Heart right ventricle (tissue), 16 donors: ENCODE measurements at regions not wholly inside any gene's neighbourhood (a gene's known extent, or its start where the extent isn't known, plus 50 kb on each side); places are given as distances from the start of the nearest gene placed in this dataset.

Experiments
- ATAC-seq, 8 donors: fragments of 200-7000 bp; cut with Tn5 transposase; one replicate each; pipeline ENCODE4 v1.9.1; 2020; ENCODE audit warnings: mild to moderate bottlenecking in 8 of 8, moderate library complexity in 8 of 8, moderate number of reproducible peaks in 1 of 8
- DNase-seq, 2 donors: peaks; one replicate each; pipeline ENCODE4 v3.0.0-alpha.2; 2020
- H3K27ac ChIP-seq, 10 donors: fragments of 200-600 bp; sonication (generic) in 2 of 10; one replicate each; pipeline versions ENCODE4 v1.5.0 to v1.8.0; 2020 to 2022; ENCODE audit warnings: mild to moderate bottlenecking in 3 of 10
- H3K27me3 ChIP-seq, 7 donors: fragments of 200-600 bp; one replicate each; pipeline ENCODE4 v1.8.0; 2021 to 2022; ENCODE audit warnings: mild to moderate bottlenecking in 2 of 7
- H3K36me3 ChIP-seq, 9 donors: fragments of 200-600 bp; sonication (generic) in 1 of 9; one replicate each; pipeline versions ENCODE4 v1.5.0 to v1.8.0; 2020 to 2022; ENCODE audit warnings: mild to moderate bottlenecking in 2 of 9
- H3K4me1 ChIP-seq, 9 donors: fragments of 200-600 bp; sonication (generic) in 1 of 9; one replicate each; pipeline versions ENCODE4 v1.5.0 to v1.8.0; 2020 to 2022; ENCODE audit warnings: mild to moderate bottlenecking in 4 of 9
- H3K4me3 ChIP-seq, 10 donors: fragments of 200-600 bp; sonication (generic) in 2 of 10; one replicate each; pipeline versions ENCODE4 v1.5.0 to v1.8.0; 2020 to 2022; ENCODE audit warnings: mild to moderate bottlenecking in 7 of 10, moderate library complexity in 2 of 10
- H3K9me3 ChIP-seq, 11 donors: fragments of 200-600 bp in 10 of 11; sonication (generic) in 2 of 11; one replicate each; pipeline versions ENCODE4 v1.5.0 to v1.8.0; 2013 to 2022; ENCODE audit warnings: mild to moderate bottlenecking in 2 of 11, control low read depth in 1 of 11, moderate library complexity in 1 of 11
- CTCF ChIP-seq, 9 donors: fragments of 200-600 bp; sonication (generic) in 2 of 9; IDR thresholded peaks; one replicate each; pipeline versions ENCODE4 v1.5.0 to v1.8.0; 2021 to 2022; ENCODE audit warnings: antibody characterized with exemption in 9 of 9, mild to moderate bottlenecking in 5 of 9, moderate library complexity in 1 of 9
- WGBS, 2 donors: extraction: QIAGEN DNeasy Blood & Tissue Kit; methylation state at CpG; one replicate each; pipeline ENCODE4 v1.1.7; 2013; ENCODE audit warnings: inconsistent platforms in 1 of 2; 5-methylcytosine and 5-hydroxymethylcytosine counted together
- intact Hi-C, 10 donors: fragments of 100-400 bp; cut with DNase I; formaldehyde crosslinking; loops; one replicate each; pipeline versions ENCODE4 v1.11.1 to v1.14.2; 2022
- donor health status: Arrhythmogenic right ventricular cardiomyopathy.
- donor health status: ischemic (EF 13 %, LVEDD 7.1; RV severe dilation, severe dysfunction).
- donor health status: healthy with polysubstance abuse.
- donor health status: DM: no; HTN: yes; CAD: no.
- donor health status: DM: no; HTN: no; CAD: no.
- donor health status: ischemic (EF 25% LVEDD 6.9; RV normal size, moderate dysfunction).
- donor health status: ischemic (EF 25% LVEDD 5.7; RV mildly dilated, moderate dysfunction).
- donor health status: healthy.
- donor health status: DM: yes; HTN: yes; CAD: no.
- donor health status: Ischemic cardiomyopathy.
- donor health status: ischemic (EF 35%, LVEDD 5.7; RV mildly dilated, moderate dysfunction).
- donor health status: nonischemic (EF 11% LVEDD 7.7; RV severe dilation, severe dysfunction).
- donor health status: DM: yes; HTN: yes; CAD: no.
- donor health status: PGD.
- donor health status: ischemic (EF 29% LVEDD 5.4; RV normal size, mild dysfunction).
- donor health status: nonischemic (EF 23%, LVEDD 6.1; RV moderate dilation, normal function).

DNA sequence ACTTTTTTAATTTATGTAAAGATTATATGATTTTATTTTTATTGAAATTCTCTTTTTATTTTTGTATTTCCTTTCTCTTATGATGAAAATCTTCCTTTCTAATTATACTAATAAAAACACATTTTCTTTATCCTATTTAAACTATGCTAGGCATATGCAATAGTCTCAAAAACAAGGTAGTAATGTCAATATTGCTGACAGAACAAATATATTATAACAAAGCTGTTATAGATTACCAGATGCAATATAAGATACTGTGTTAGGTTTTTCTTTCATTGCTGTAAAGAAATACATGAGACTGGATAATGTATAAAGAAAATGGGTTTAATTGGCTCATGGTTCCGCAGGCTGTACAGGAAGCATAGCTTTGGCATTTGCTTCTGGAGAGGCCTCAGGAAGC lies 631.2 kb upstream of the SOX11 start:
- no peak for ATAC-seq
- TF ChIP-seq CTCF (IDR thresholded peaks at IDR 0.05), result no peak
- Histone ChIP-seq H3K4me1 (peaks cover 0 to 8% (median 0%) of the 10 kb centered on the region in 9 donors), H3K4me3 (no peak overlapping the region), H3K36me3 (no peaks in the 10 kb centered on the region), H3K9me3 (no peaks in the 10 kb centered on the region), H3K27ac (no peak overlapping the region), H3K27me3 (no peaks in the 10 kb centered on the region)
- no peak for DNase-seq
- intact Hi-C loops, result no loop called here
- WGBS, 2 donors, result 83 to 89% methylated on average over 1 of the region's 1 CpG

GRCh38 chr2:5064687-5065086 lies 627.5 kb upstream of the SOX11 start:
- peaks cover 0 to 8% (median 0%) of the 10 kb centered on the region in 9 donors for H3K4me1 ChIP-seq
- no peak overlapping the region for H3K4me3 ChIP-seq
- intact Hi-C loops, result no loop called here
- H3K27ac ChIP-seq, result no peak overlapping the region
- no peak for ATAC-seq
- WGBS, 2 donors, result 68 to 70% methylated on average over 5 of the region's 5 CpGs
- H3K9me3 ChIP-seq, result no peaks in the 10 kb centered on the region
- no peaks in the 10 kb centered on the region for H3K36me3 ChIP-seq
- no peak for DNase-seq
- no peak for TF ChIP-seq CTCF (IDR thresholded peaks at IDR 0.05)
- no peaks in the 10 kb centered on the region for H3K27me3 ChIP-seq

DNA sequence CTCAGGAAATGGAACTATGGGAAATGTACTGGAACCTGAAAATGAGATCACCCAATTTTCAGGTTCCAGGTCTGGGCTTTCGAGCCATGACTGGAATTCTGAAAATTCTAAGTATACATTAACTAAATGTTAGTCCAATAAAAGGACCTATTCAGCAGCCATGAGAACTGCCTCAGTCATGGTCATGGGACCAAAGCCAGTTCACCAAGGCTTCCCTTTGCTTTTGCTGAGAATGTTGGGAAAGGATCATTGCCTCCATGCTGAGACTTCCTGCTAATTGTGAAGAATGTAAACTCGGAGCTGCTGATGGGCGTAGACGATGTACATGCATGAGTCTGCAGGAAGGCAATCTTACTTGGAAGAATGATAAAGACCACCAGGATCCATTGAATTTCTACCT lies 624.4 kb upstream of the SOX11 start:
- no peak overlapping the region for H3K27ac ChIP-seq
- whole genome bisulfite sequencing, 2 donors, result 75 to 76% methylated on average over 4 of the region's 4 CpGs
- TF ChIP-seq CTCF (IDR thresholded peaks at IDR 0.05), result no peak

GRCh38 chr2:5070257-5070656 lies 621.9 kb upstream of the SOX11 start:
- no peak for ATAC-seq
- no peak for DNase-seq
- intact Hi-C loops, result no loop called here
- WGBS, 2 donors, result 73 to 81% methylated on average over 5 of the region's 5 CpGs
- Histone ChIP-seq H3K36me3 (no peaks in the 10 kb centered on the region), H3K27me3 (no peaks in the 10 kb centered on the region), H3K4me1 (no peaks in the 10 kb centered on the region), H3K4me3 (no peak overlapping the region), H3K27ac (no peak overlapping the region), H3K9me3 (peaks cover 0 to 4% (median 0%) of the 10 kb centered on the region in 11 donors)
- TF ChIP-seq CTCF (IDR thresholded peaks at IDR 0.05), result no peak

More for the DNA sequence above, 624.4 kb upstream of the SOX11 start:
- H3K36me3 ChIP-seq, result no peaks in the 10 kb centered on the region
- H3K4me1 ChIP-seq, result peaks cover 0 to under 1% (median 0%) of the 10 kb centered on the region in 9 donors
- no peaks in the 10 kb centered on the region for H3K27me3 ChIP-seq
- intact Hi-C loops, result no loop called here
- ATAC-seq, result no peak
- no peak for DNase-seq
- no peak overlapping the region for H3K4me3 ChIP-seq
- H3K9me3 ChIP-seq, result peaks cover 0 to 4% (median 0%) of the 10 kb centered on the region in 11 donors
